Uterus (tissue), 3 donors: ENCODE measurements at regions not wholly inside any gene's neighbourhood (a gene's known extent, or its start where the extent isn't known, plus 50 kb on each side); places are given as distances from the start of the nearest gene placed in this dataset.

Experiments used
- DNase-seq, 2 donors: peaks; one replicate each; pipeline ENCODE4 v3.0.0-alpha.2; 2019 to 2020
- H3K27ac ChIP-seq, 2 donors: fragments of 200-600 bp; sonication (generic); 1 replicate in 1 of 2; 2 replicates in 1 of 2; pipeline ENCODE4 v1.5.1; 2016 to 2018
- H3K27me3 ChIP-seq, 2 donors: fragments of 200-600 bp; sonication (generic); one replicate each; pipeline ENCODE4 v1.5.1; 2018 to 2019; ENCODE audit warnings: control low read depth in 1 of 2
- H3K36me3 ChIP-seq, 2 donors: fragments of 200-600 bp; sonication (generic); one replicate each; pipeline ENCODE4 v1.5.1; 2019; ENCODE audit warnings: control low read depth in 1 of 2
- H3K4me1 ChIP-seq, 2 donors: fragments of 200-600 bp; sonication (generic); one replicate each; pipeline ENCODE4 v1.5.1; 2018 to 2019; ENCODE audit warnings: control low read depth in 1 of 2
- H3K4me3 ChIP-seq, 2 donors: fragments of 200-600 bp; sonication (generic); 1 replicate in 1 of 2; 2 replicates in 1 of 2; pipeline ENCODE4 v1.5.1; 2018 to 2019; ENCODE audit warnings: mild to moderate bottlenecking in 1 of 2
- H3K9me3 ChIP-seq, 2 donors: fragments of 200-600 bp; sonication (generic); one replicate each; pipeline ENCODE4 v1.5.1; 2019; ENCODE audit warnings: control low read depth in 1 of 2
- CTCF ChIP-seq, 4 experiments: fragments of 200-600 bp in 2 of 4; fragments of 450-650 bp in 2 of 4; sonication (generic) in 2 of 4; IDR thresholded peaks; one replicate each; pipeline ENCODE4 v1.5.1; 2016 to 2019; ENCODE audit warnings: antibody characterized with exemption in 4 of 4, mild to moderate bottlenecking in 2 of 4, moderate library complexity in 1 of 4
- POLR2A ChIP-seq, 2 donors: fragments of 450-650 bp; IDR thresholded peaks; one replicate each; pipeline ENCODE4 v1.6.1; 2016; ENCODE audit warnings: antibody characterized with exemption in 2 of 2, mild to moderate bottlenecking in 1 of 2, moderate library complexity in 1 of 2
- intact Hi-C: fragments of 100-400 bp; cut with DNase I; formaldehyde crosslinking; loops from one replicate; pipeline ENCODE4 v1.15.1; 2023; ENCODE audit warnings: low total_unique reads
- donor health status: DM: yes; HTN: yes; CAD: no.

DNA sequence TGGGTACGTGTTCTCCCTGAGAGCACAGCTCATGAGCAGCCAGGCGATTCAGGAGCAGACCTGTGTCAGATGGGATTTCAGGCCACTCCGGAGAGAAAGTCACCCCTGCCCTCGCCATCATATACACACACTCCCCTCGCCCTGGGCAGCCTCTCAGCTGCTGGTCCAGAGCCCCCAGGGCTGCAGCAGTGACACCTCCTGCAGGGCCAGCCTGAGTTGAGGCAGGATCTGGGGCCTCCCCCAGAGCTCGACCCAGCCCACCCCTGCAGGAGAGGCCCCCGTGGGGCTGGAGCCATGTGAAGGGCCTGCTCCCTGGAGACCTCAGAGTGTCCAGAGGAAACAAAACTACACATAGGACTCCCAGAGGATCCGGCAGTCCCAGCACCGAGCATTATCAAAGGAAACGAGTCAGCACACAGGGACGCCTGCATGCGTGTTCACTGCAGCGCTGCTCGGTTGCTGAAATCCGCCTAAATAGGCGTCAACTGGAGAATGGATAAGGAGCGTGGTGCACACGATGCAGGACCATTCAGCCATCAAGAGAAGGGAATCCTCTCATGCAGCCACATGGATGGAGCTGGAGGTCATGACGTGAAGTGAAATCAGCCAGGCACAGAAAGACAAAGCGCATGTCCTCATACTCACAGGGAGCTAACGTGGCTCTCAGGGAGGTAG lies 104.0 kb downstream of the TNFAIP2 start:
- intact Hi-C loops, result no loop called here
- no peak overlapping the region for H3K27ac ChIP-seq
- H3K36me3 ChIP-seq, result no peaks in the 10 kb centered on the region
- H3K9me3 ChIP-seq, result no peaks in the 10 kb centered on the region
- TF ChIP-seq CTCF (IDR thresholded peaks at IDR 0.05), result no peak
- TF ChIP-seq POLR2A (IDR thresholded peaks at IDR 0.05), result no peak
- H3K27me3 ChIP-seq, result no peaks in the 10 kb centered on the region
- no peak overlapping the region for H3K4me3 ChIP-seq
- no peaks in the 10 kb centered on the region for H3K4me1 ChIP-seq
- no peak for DNase-seq

GRCh38 chr14:103228076-103228806 lies 105.0 kb downstream of the TNFAIP2 start:
- H3K36me3 ChIP-seq, result no peaks in the 10 kb centered on the region
- H3K9me3 ChIP-seq, result no peaks in the 10 kb centered on the region
- no peak for TF ChIP-seq CTCF (IDR thresholded peaks at IDR 0.05)
- TF ChIP-seq POLR2A (IDR thresholded peaks at IDR 0.05), result no peak
- intact Hi-C loops, result no loop called here
- H3K4me1 ChIP-seq, result no peaks in the 10 kb centered on the region
- no peak overlapping the region for H3K27ac ChIP-seq
- H3K4me3 ChIP-seq, result no peak overlapping the region
- H3K27me3 ChIP-seq, result no peaks in the 10 kb centered on the region
- DNase-seq, result no peak

DNA sequence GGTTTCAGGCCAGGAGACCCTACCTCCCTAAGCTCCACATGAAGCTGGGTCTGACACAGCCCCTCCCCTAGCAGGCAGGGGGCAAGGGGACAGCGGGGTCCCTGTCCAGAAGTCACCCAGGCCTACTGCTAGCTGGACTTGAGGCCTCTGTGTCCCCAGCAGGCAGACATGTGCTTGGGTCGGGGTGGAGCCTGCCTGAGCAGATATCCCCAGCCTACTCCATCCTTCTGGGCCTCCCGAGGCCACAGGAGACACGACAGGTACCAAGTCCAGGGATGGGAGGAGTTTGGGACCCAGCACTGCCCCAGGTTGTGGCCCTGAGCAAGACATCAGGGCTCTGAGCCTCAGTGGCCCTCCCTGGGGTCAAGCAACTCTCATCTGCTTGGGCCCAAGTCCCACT lies 105.2 kb upstream of the EIF5 start:
- no peak for DNase-seq
- TF ChIP-seq CTCF (IDR thresholded peaks at IDR 0.05) (no peak), POLR2A (IDR thresholded peaks at IDR 0.05) (no peak)
- no peaks in the 10 kb centered on the region for H3K36me3 ChIP-seq
- no peaks in the 10 kb centered on the region for H3K4me1 ChIP-seq
- H3K9me3 ChIP-seq, result no peaks in the 10 kb centered on the region
- intact Hi-C loops, result no loop called here
- H3K27me3 ChIP-seq, result no peaks in the 10 kb centered on the region
- no peak overlapping the region for H3K27ac ChIP-seq
- H3K4me3 ChIP-seq, result no peak overlapping the region

DNA sequence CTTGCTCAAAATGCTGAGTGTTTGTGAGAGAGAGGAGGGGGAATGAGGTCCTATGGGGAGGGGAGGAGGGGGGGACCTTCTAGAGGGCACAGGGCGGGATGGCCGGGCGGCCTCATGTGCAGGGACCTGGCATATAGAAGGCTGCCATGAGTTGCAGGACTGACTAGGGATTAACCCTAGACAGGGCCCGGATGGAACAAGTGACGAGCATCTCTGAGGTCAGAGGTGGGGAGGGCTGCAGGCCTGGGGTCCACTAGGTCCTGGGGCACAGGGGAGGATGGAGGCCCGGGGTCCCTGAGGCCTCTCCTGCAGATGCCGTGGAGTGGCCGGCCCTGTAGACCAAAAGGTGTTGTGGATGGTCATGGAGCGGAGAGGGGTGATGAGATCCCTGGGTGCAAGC lies 104.0 kb upstream of the EIF5 start:
- no peaks in the 10 kb centered on the region for H3K27me3 ChIP-seq
- TF ChIP-seq POLR2A (IDR thresholded peaks at IDR 0.05) (no peak), CTCF (IDR thresholded peaks at IDR 0.05) (no peak)
- no peak for DNase-seq

GRCh38 chr14:103230658-103231334 lies 103.2 kb upstream of the EIF5 start:
- no peaks in the 10 kb centered on the region for H3K36me3 ChIP-seq
- no peak for TF ChIP-seq POLR2A (IDR thresholded peaks at IDR 0.05)
- TF ChIP-seq CTCF (IDR thresholded peaks at IDR 0.05), result no peak
- no peaks in the 10 kb centered on the region for H3K27me3 ChIP-seq
- H3K9me3 ChIP-seq, result no peaks in the 10 kb centered on the region
- no peak overlapping the region for H3K27ac ChIP-seq
- H3K4me3 ChIP-seq, result no peak overlapping the region
- intact Hi-C loops, result no loop called here
- H3K4me1 ChIP-seq, result peaks cover 0 to 4% of the 10 kb centered on the region in 2 donors
- DNase-seq, result no peak

More for the DNA sequence above, 104.0 kb upstream of the EIF5 start:
- Histone ChIP-seq H3K4me3 (no peak overlapping the region), H3K27ac (no peak overlapping the region), H3K4me1 (no peaks in the 10 kb centered on the region), H3K36me3 (no peaks in the 10 kb centered on the region), H3K9me3 (no peaks in the 10 kb centered on the region)
- intact Hi-C loops, result no loop called here
